Midbrain (tissue), 1 donor: ENCODE measurements at regions not wholly inside any gene's neighbourhood (a gene's known extent, or its start where the extent isn't known, plus 50 kb on each side); places are given as distances from the start of the nearest gene placed in this dataset.

Source experiments
- DNase-seq: peaks from one replicate; lab custom pipeline; 2025; lab: John Stamatoyannopoulos, UW

- DNase-seq = no peak
These were observed 306.1 kb downstream of the QKI start for GRCh38 chr6:163720460-163721235.

GRCh38 chr6:163720005-163720404 lies 305.5 kb downstream of the QKI start:
- DNase-seq = no peak

GRCh38 chr6:163719028-163719742 lies 304.7 kb downstream of the QKI start:
- no peak for DNase-seq

- DNase-seq = no peak
These were observed 304.0 kb downstream of the QKI start for GRCh38 chr6:163718537-163718936.

- DNase-seq = no peak
These were observed 302.7 kb downstream of the QKI start for GRCh38 chr6:163717106-163717764.

- no peak for DNase-seq
These were observed 302.2 kb downstream of the QKI start for GRCh38 chr6:163716690-163717089.

- no peak for DNase-seq
These were observed 301.3 kb downstream of the QKI start for GRCh38 chr6:163715846-163716245.

GRCh38 chr6:163714179-163714578 lies 299.7 kb downstream of the QKI start:
- DNase-seq = no peak

GRCh38 chr6:163712981-163713380 lies 298.5 kb downstream of the QKI start:
- DNase-seq = no peak

- no peak for DNase-seq
These were observed 298.0 kb downstream of the QKI start for GRCh38 chr6:163712566-163712961.

- peak; percentile 56 for DNase-seq
These were observed 297.4 kb downstream of the QKI start for GRCh38 chr6:163711615-163712565.

GRCh38 chr6:163710532-163711470 lies 296.3 kb downstream of the QKI start:
- DNase-seq = peak; percentile 18

- DNase-seq = no peak
These were observed 295.2 kb downstream of the QKI start for GRCh38 chr6:163709693-163710092.

GRCh38 chr6:163709255-163709654 lies 294.7 kb downstream of the QKI start:
- no peak for DNase-seq

GRCh38 chr6:163708466-163708865 lies 293.9 kb downstream of the QKI start:
- DNase-seq = no peak

- DNase-seq = no peak
These were observed 293.2 kb downstream of the QKI start for GRCh38 chr6:163707387-163708355.

- DNase-seq = no peak
These were observed 292.1 kb downstream of the QKI start for GRCh38 chr6:163706500-163707087.

- no peak for DNase-seq
These were observed 291.4 kb downstream of the QKI start for GRCh38 chr6:163705923-163706322.

- no peak for DNase-seq
These were observed 288.2 kb downstream of the QKI start for GRCh38 chr6:163702736-163703135.
